SK-N-SH (cell line): ENCODE measurements at regions not wholly inside any gene's neighbourhood (a gene's known extent, or its start where the extent isn't known, plus 50 kb on each side); places are given as distances from the start of the nearest gene placed in this dataset.

Experiments
- CTCF ChIP-seq: fragments of 200-600 bp; sonication (generic); IDR thresholded peaks from 2 replicates; pipeline ENCODE4 v1.6.1; 2017; ENCODE audit warnings: antibody characterized with exemption, mild to moderate bottlenecking, moderate library complexity
- EZH2phosphoT487 ChIP-seq: fragments of 200-600 bp; sonication (generic); IDR thresholded peaks from 2 replicates; pipeline ENCODE4 v1.6.1; 2017; ENCODE audit warnings: low read depth, mixed run types, mild to moderate bottlenecking, antibody characterized with exemption, moderate library complexity, borderline replicate concordance
- FOXM1 ChIP-seq: IDR thresholded peaks from 2 replicates; pipeline ENCODE4 v1.4.0; 2012; ENCODE audit warnings: low read depth, mild to moderate bottlenecking
- RAD21 ChIP-seq: IDR thresholded peaks from 2 replicates; pipeline ENCODE4 v1.6.1; 2012; ENCODE audit warnings: mild to moderate bottlenecking, low read length
- REST ChIP-seq: IDR thresholded peaks from 2 replicates; pipeline ENCODE4 v1.6.1; 2012; ENCODE audit warnings: mild to moderate bottlenecking, low read depth, low read length, moderate library complexity

GRCh38 chr18:77894060-77894459 lies 644.4 kb downstream of the GALR1 start:
- TF ChIP-seq CTCF (no peak), RAD21 (no peak), REST (no peak), EZH2phosphoT487 (no peak), FOXM1 (no peak)
